ENCODE measurements at regions not wholly inside any gene's neighbourhood (a gene's known extent, or its start where the extent isn't known, plus 50 kb on each side); places are given as distances from the start of the nearest gene placed in this dataset.

DNA sequence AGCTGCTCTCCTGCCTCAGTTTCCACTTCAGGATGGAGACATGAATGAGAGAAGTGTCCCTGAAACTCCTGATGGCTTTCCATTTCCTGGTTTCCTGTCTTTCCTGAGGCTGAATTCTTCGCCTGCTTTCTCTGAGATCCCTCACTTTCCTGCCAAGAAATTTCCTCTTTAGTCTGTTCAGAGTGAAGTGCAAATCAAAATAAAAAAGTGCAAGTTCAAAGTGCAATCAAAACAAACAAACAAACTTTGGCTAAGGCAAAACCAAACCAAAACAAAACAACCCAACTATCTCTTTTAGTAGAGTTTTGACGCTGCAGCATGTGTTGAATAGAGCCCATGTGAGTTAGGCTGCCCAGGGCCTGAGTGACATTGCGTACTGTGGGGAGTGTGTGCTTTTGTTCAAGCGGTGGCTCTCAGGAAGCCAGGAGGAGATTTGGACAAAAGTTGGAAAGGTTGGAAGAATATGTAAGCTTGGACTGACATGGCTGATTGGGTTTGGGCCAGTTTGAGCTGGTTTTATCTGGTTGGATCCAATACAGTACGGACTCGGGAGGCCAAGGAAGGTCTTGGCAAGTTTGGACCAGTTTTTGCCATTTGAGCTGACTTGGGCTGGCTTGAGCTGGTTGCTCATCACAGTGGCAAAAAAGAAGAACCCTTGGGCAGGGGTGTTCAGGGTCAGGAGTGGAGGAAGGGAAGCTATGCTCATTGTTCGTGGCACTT is 61.1 kb upstream of the TINAGL1 start:
- TF ChIP-seq, protein P1, sequence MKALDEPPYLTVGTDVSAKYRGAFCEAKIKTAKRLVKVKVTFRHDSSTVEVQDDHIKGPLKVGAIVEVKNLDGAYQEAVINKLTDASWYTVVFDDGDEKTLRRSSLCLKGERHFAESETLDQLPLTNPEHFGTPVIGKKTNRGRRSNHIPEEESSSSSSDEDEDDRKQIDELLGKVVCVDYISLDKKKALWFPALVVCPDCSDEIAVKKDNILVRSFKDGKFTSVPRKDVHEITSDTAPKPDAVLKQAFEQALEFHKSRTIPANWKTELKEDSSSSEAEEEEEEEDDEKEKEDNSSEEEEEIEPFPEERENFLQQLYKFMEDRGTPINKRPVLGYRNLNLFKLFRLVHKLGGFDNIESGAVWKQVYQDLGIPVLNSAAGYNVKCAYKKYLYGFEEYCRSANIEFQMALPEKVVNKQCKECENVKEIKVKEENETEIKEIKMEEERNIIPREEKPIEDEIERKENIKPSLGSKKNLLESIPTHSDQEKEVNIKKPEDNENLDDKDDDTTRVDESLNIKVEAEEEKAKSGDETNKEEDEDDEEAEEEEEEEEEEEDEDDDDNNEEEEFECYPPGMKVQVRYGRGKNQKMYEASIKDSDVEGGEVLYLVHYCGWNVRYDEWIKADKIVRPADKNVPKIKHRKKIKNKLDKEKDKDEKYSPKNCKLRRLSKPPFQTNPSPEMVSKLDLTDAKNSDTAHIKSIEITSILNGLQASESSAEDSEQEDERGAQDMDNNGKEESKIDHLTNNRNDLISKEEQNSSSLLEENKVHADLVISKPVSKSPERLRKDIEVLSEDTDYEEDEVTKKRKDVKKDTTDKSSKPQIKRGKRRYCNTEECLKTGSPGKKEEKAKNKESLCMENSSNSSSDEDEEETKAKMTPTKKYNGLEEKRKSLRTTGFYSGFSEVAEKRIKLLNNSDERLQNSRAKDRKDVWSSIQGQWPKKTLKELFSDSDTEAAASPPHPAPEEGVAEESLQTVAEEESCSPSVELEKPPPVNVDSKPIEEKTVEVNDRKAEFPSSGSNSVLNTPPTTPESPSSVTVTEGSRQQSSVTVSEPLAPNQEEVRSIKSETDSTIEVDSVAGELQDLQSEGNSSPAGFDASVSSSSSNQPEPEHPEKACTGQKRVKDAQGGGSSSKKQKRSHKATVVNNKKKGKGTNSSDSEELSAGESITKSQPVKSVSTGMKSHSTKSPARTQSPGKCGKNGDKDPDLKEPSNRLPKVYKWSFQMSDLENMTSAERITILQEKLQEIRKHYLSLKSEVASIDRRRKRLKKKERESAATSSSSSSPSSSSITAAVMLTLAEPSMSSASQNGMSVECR (CRISPR knock-in tag; IDR thresholded peaks at IDR 0.05; ENCODE audit: borderline replicate concordance) = no peak
- TF ChIP-seq, protein P2, sequence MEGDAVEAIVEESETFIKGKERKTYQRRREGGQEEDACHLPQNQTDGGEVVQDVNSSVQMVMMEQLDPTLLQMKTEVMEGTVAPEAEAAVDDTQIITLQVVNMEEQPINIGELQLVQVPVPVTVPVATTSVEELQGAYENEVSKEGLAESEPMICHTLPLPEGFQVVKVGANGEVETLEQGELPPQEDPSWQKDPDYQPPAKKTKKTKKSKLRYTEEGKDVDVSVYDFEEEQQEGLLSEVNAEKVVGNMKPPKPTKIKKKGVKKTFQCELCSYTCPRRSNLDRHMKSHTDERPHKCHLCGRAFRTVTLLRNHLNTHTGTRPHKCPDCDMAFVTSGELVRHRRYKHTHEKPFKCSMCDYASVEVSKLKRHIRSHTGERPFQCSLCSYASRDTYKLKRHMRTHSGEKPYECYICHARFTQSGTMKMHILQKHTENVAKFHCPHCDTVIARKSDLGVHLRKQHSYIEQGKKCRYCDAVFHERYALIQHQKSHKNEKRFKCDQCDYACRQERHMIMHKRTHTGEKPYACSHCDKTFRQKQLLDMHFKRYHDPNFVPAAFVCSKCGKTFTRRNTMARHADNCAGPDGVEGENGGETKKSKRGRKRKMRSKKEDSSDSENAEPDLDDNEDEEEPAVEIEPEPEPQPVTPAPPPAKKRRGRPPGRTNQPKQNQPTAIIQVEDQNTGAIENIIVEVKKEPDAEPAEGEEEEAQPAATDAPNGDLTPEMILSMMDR (IDR thresholded peaks at IDR 0.05) = no peak
- TF ChIP-seq, protein P3, sequence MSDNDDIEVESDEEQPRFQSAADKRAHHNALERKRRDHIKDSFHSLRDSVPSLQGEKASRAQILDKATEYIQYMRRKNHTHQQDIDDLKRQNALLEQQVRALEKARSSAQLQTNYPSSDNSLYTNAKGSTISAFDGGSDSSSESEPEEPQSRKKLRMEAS (CRISPR knock-in tag; IDR thresholded peaks at IDR 0.05) = no peak
- TF ChIP-seq, protein P4, sequence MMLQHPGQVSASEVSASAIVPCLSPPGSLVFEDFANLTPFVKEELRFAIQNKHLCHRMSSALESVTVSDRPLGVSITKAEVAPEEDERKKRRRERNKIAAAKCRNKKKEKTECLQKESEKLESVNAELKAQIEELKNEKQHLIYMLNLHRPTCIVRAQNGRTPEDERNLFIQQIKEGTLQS (CRISPR knock-in tag; conservative IDR thresholded peaks at IDR 0.05) = no peak
- TF ChIP-seq SP1 (CRISPR knock-in tag; conservative IDR thresholded peaks at IDR 0.05) (no peak), ZNF416 (CRISPR knock-in tag; IDR thresholded peaks at IDR 0.05) (no peak), MYBL2 (CRISPR knock-in tag; IDR thresholded peaks at IDR 0.05) (no peak)

All from WTC11 (cell line).